SK-N-SH (cell line): ENCODE measurements at regions not wholly inside any gene's neighbourhood (a gene's known extent, or its start where the extent isn't known, plus 50 kb on each side); places are given as distances from the start of the nearest gene placed in this dataset.

Experiments
- CTCF ChIA-PET: fragments of 300-600, 350-600 bp; formaldehyde crosslinking; extraction: SDS; loops from one replicate; lab custom pipeline; 2021; lab: Yijun Ruan, JAX
- POLR2A ChIA-PET: fragments of 350-600 bp; sonication (Branson Sonifier 250); formaldehyde crosslinking; extraction: SDS; loops from one replicate; lab custom pipeline; 2020; ENCODE audit warnings: antibody characterized with exemption, inconsistent platforms; lab: Yijun Ruan, JAX
- DNase-seq: peaks from one replicate; pipeline ENCODE4 v3.0.0; 2012
- H2AFZ ChIP-seq: fragments of 200-600 bp; sonication (generic); 2 replicates; pipeline ENCODE4 v1.8.1; 2016; ENCODE audit warnings: antibody characterized with exemption, mild to moderate bottlenecking, low read depth
- H3F3A ChIP-seq: fragments of 200-600 bp; sonication (generic); replicated peaks from 2 replicates; pipeline ENCODE3; 2016; ENCODE audit warnings: antibody characterized with exemption, mild to moderate bottlenecking; ENCODE audit not compliant: insufficient read depth
- H3K27ac ChIP-seq, 2 experiments: fragments of 200-500 bp in 1 of 2; fragments of 200-600 bp in 1 of 2; sonication (Bioruptor generic) in 1 of 2; sonication (generic), shearing (Covaris generic) in 1 of 2; 2 replicates each; pipeline versions ENCODE4 v1.5.1 to v1.6.1; 2014 to 2016; ENCODE audit warnings: low read depth in 2 of 2, inconsistent platforms in 1 of 2, low read length in 1 of 2, mild to moderate bottlenecking in 1 of 2, mixed read lengths in 1 of 2
- H3K27me3 ChIP-seq: fragments of 200-600 bp; sonication (generic), shearing (Covaris generic); 2 replicates; pipeline ENCODE4 v1.6.1; 2016; ENCODE audit warnings: mixed run types; ENCODE audit not compliant: insufficient read depth
- H3K36me3 ChIP-seq, 2 experiments: fragments of 200-500 bp in 1 of 2; fragments of 200-600 bp in 1 of 2; sonication (Bioruptor generic) in 1 of 2; sonication (generic) in 1 of 2; replicated peaks in 1 of 2; 2 replicates each; pipeline versions ENCODE3 to v1.5.1; 2014 to 2016; ENCODE audit warnings: low read length in 1 of 2, mild to moderate bottlenecking in 1 of 2; ENCODE audit not compliant: insufficient read depth in 2 of 2, control insufficient read depth in 1 of 2
- H3K4me1 ChIP-seq, 2 experiments: fragments of 200-500 bp in 1 of 2; fragments of 200-600 bp in 1 of 2; sonication (Bioruptor generic) in 1 of 2; sonication (generic), shearing (Covaris generic) in 1 of 2; 2 replicates each; pipeline versions ENCODE4 v1.5.1 to v1.6.1; 2014 to 2016; ENCODE audit warnings: low read depth in 1 of 2, low read length in 1 of 2, mixed run types in 1 of 2; ENCODE audit not compliant: insufficient read depth in 2 of 2, control insufficient read depth in 1 of 2
- H3K4me2 ChIP-seq: fragments of 200-600 bp; sonication (generic), shearing (Covaris generic); 2 replicates; pipeline ENCODE4 v1.6.1; 2017; ENCODE audit warnings: mixed run types
- H3K4me3 ChIP-seq, 2 experiments: fragments of 200-500 bp in 1 of 2; fragments of 200-600 bp in 1 of 2; sonication (Bioruptor generic) in 1 of 2; sonication (generic), shearing (Covaris generic) in 1 of 2; 2 replicates each; pipeline versions ENCODE4 v1.5.1 to v1.8.1; 2014 to 2016; ENCODE audit warnings: low read depth in 2 of 2, inconsistent platforms in 1 of 2, low read length in 1 of 2, mild to moderate bottlenecking in 1 of 2, mixed read lengths in 1 of 2, moderate library complexity in 1 of 2
- H3K79me2 ChIP-seq: fragments of 200-600 bp; sonication (generic); 2 replicates; pipeline ENCODE4 v1.8.1; 2017; ENCODE audit warnings: mild to moderate bottlenecking; ENCODE audit not compliant: insufficient read depth
- H3K9ac ChIP-seq: fragments of 200-600 bp; sonication (generic); 2 replicates; pipeline ENCODE4 v1.6.1; 2017; ENCODE audit warnings: mixed run types
- H3K9me2 ChIP-seq: fragments of 200-600 bp; sonication (generic); 2 replicates; pipeline ENCODE4 v1.6.1; 2017; ENCODE audit warnings: mixed run types
- H3K9me3 ChIP-seq: fragments of 200-600 bp; sonication (generic); 2 replicates; pipeline ENCODE4 v1.6.1; 2017; ENCODE audit warnings: mixed run types, mild to moderate bottlenecking, moderate library complexity
- H4K20me1 ChIP-seq: fragments of 200-600 bp; sonication (generic); 2 replicates; pipeline ENCODE4 v1.6.1; 2017; ENCODE audit warnings: mild to moderate bottlenecking, mixed run types; ENCODE audit not compliant: insufficient read depth
- ELF1 ChIP-seq: IDR thresholded peaks from 2 replicates; pipeline ENCODE4 v1.4.0; 2012
- EP300 ChIP-seq, 2 experiments: IDR thresholded peaks; 2 replicates each; pipeline versions ENCODE4 v1.4.0 to v1.6.1; 2012; ENCODE audit warnings: borderline replicate concordance in 1 of 2, low read depth in 1 of 2, low read length in 1 of 2
- FOXJ3 ChIP-seq: sonication (generic); formaldehyde crosslinking; IDR thresholded peaks from 2 replicates; pipeline ENCODE4 v1.5.1; 2020; ENCODE audit warnings: mild to moderate bottlenecking, missing genetic modification reagents
- FOXM1 ChIP-seq: IDR thresholded peaks from 2 replicates; pipeline ENCODE4 v1.4.0; 2012; ENCODE audit warnings: low read depth, mild to moderate bottlenecking
- MEF2A ChIP-seq: IDR thresholded peaks from 2 replicates; pipeline ENCODE4 v1.4.0; 2012; ENCODE audit warnings: low read depth, borderline replicate concordance
- NFIC ChIP-seq: IDR thresholded peaks from 2 replicates; pipeline ENCODE4 v1.4.0; 2012; ENCODE audit warnings: borderline replicate concordance
- NRF1 ChIP-seq: IDR thresholded peaks from 2 replicates; pipeline ENCODE4 v1.6.1; 2012; ENCODE audit warnings: low read depth, mild to moderate bottlenecking, low read length
- PBX3 ChIP-seq: IDR thresholded peaks from 2 replicates; pipeline ENCODE4; 2012
- RAD21 ChIP-seq: IDR thresholded peaks from 2 replicates; pipeline ENCODE4 v1.6.1; 2012; ENCODE audit warnings: mild to moderate bottlenecking, low read length
- RFX5 ChIP-seq: IDR thresholded peaks from 2 replicates; pipeline ENCODE4 v1.6.1; 2012; ENCODE audit warnings: mild to moderate bottlenecking, improper control_type of control experiment, low read length
- SIN3A ChIP-seq: IDR thresholded peaks from 2 replicates; pipeline ENCODE4 v1.6.1; 2012; ENCODE audit warnings: low read depth, mild to moderate bottlenecking, low read length, moderate library complexity, borderline replicate concordance
- TAF1 ChIP-seq: IDR thresholded peaks from 2 replicates; pipeline ENCODE4 v1.6.1; 2012; ENCODE audit warnings: low read depth, mild to moderate bottlenecking, low read length, moderate library complexity, borderline replicate concordance
- USF1 ChIP-seq: IDR thresholded peaks from 2 replicates; pipeline ENCODE4 v1.4.0; 2012; ENCODE audit warnings: low read depth, borderline replicate concordance
- USF2 ChIP-seq: fragments of 150-350 bp; IDR thresholded peaks from 2 replicates; pipeline ENCODE4 v1.6.1; 2017; ENCODE audit warnings: antibody characterized with exemption, low read length, low read depth, borderline replicate concordance
- ZBTB33 ChIP-seq: IDR thresholded peaks from 2 replicates; pipeline ENCODE4 v1.4.0; 2012; ENCODE audit warnings: low read depth, borderline replicate concordance
- WGBS: methylation state at CpG from one replicate; pipeline ENCODE4 v1.1.6; 2017; ENCODE audit warnings: low lambda C conversion rate; 5-methylcytosine and 5-hydroxymethylcytosine counted together

- TF ChIP-seq RFX5 (no peak), FOXM1 (no peak), ELF1 (no peak), TAF1 (no peak), FOXJ3 (CRISPR knock-in tag) (no peak), RAD21 (no peak), ZBTB33 (no peak), NRF1 (no peak), NFIC (no peak), USF2 (no peak), MEF2A (no peak), USF1 (no peak)
- no peaks in the 10 kb centered on the region for H3K27me3 ChIP-seq
- DNase-seq: no peak
- H3K4me3 ChIP-seq: no peak overlapping the region
- H3K4me1 ChIP-seq: peaks cover 0 to 4% of the 10 kb centered on the region in 2 experiments; a peak in 1 of 4 replicates
- H2AFZ ChIP-seq: no peak overlapping the region; the same call in 1 of the 2 replicates
- CTCF ChIA-PET: no interaction called here
- no peaks in the 10 kb centered on the region for H3K9me2 ChIP-seq
- 91% methylated on average over 5 of the region's 5 CpGs for WGBS
- H4K20me1 ChIP-seq: no peaks in the 10 kb centered on the region
- H3F3A ChIP-seq: peaks cover 18% of the 10 kb centered on the region
- H3K27ac ChIP-seq: peak overlapping the region in 1 of 2 experiments; percentile 22; a peak in 1 of 4 replicates
- POLR2A ChIA-PET: no interaction called here
- H3K9me3 ChIP-seq: no peaks in the 10 kb centered on the region
- H3K4me2 ChIP-seq: no peak overlapping the region
- no peaks in the 10 kb centered on the region for H3K79me2 ChIP-seq
- H3K9ac ChIP-seq: no peak overlapping the region
- H3K36me3 ChIP-seq: no peaks in the 10 kb centered on the region
Measured at GRCh38 chr21:25338415-25338814, 268.9 kb downstream of the MRPL39 start.

- Histone ChIP-seq H3K9me3 (no peaks in the 10 kb centered on the region), H3K9ac (no peak overlapping the region), H3K9me2 (no peaks in the 10 kb centered on the region), H3K4me2 (no peak overlapping the region), H3K36me3 (peaks cover 0 to 3% of the 10 kb centered on the region in 2 experiments), H3K27ac (peak overlapping the region in 1 of 2 experiments; percentile 56; a peak in 3 of 4 replicates), H3K4me1 (peaks cover 4 to 5% of the 10 kb centered on the region in 2 experiments), H3K27me3 (no peaks in the 10 kb centered on the region), H3F3A (peaks cover 19% of the 10 kb centered on the region), H3K79me2 (no peaks in the 10 kb centered on the region), H4K20me1 (no peaks in the 10 kb centered on the region), H2AFZ (peak overlapping the region; percentile 37; the same call in 1 of the 2 replicates), H3K4me3 (no peak overlapping the region)
- ChIA-PET POLR2A (no interaction called here), CTCF (interaction anchor here (1.0 kb wide), 1 partner anchor 21 kb away, joined by 3 read pairs; no protein-coding TSS in a partner anchor)
- TF ChIP-seq SIN3A: no peak
- TF ChIP-seq PBX3: peak; percentile 18; the same call in 1 of the 2 replicates
- no peak for TF ChIP-seq EP300 (IDR thresholded peaks at IDR 0.05; ENCODE audit: borderline replicate concordance in 1 of 2, low read depth in 1 of 2, low read length in 1 of 2)
- WGBS: 77% methylated on average over 6 of the region's 6 CpGs
- DNase-seq: no peak
Measured at GRCh38 chr21:25334046-25334730, 273.1 kb downstream of the MRPL39 start.
